ENCODE measurements at regions not wholly inside any gene's neighbourhood (a gene's known extent, or its start where the extent isn't known, plus 50 kb on each side); places are given as distances from the start of the nearest gene placed in this dataset.

DNA sequence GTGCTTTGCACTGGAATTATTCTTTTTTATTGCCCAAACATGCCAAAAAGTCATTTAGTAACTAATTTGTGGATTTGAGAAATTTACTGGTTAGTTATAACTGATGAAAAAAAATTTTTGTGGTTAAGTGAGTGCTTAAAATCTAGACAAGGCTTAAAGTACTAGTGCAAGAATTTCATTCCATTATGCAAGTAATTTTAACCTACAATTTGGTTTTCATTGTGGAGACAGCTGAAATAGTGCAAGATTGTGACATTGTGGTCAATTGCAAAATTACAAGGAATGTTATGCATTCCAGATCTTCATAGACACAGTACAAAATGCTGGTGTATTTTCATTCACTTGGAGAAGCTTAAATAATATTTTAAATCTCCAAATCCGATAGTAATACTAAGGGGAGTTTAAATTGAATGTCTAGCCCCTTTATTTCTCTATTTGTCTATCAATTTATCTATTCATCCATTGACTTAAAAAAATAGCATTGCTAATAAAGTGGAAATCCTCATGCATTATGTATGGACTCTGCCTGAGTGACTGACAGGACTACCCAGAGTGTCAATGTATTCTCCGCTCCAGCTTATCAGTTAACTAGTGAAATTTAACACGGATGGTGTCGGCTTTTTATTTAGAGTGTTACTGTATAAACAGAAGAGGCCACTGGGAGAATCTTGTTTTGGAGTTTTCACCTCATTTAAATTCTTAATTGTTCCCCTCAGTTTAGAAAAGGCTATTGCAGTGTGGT is 125.9 kb downstream of the ALX1 start:
- FAIRE-seq, result no peak
- in situ Hi-C loops (cut with MboI) (no loop called here), intact Hi-C loops (cut with micrococcal nuclease) (no loop called here)
- Histone ChIP-seq H2AFZ (ENCODE audit: low read depth, low read length) (no peak overlapping the region), H3K36me3 (ENCODE audit: control insufficient read depth, insufficient read depth, low read length) (no peaks in the 10 kb centered on the region), H3K79me2 (ENCODE audit: control insufficient read depth, insufficient read depth, low read length) (no peaks in the 10 kb centered on the region), H3K4me1 (replicated peaks in 1 of 2; ENCODE audit: control insufficient read depth in 2 of 2, insufficient read depth in 2 of 2, low read length in 2 of 2) (no peaks in the 10 kb centered on the region), H3K4me2 (ENCODE audit: insufficient read depth, low read length) (no peak overlapping the region), H3K9ac (ENCODE audit: insufficient read depth in 1 of 2, low read depth in 2 of 2, low read length in 2 of 2) (no peak overlapping the region), H3K27me3 (ENCODE audit: control insufficient read depth in 2 of 2, insufficient read depth in 2 of 2, low read length in 2 of 2) (no peaks in the 10 kb centered on the region), H3K9me1 (ENCODE audit: control insufficient read depth, insufficient read depth, low read length) (no peaks in the 10 kb centered on the region), H4K20me1 (replicated peaks; ENCODE audit: control insufficient read depth, insufficient read depth, low read length) (no peaks in the 10 kb centered on the region), H3K27ac (ENCODE audit: extremely low read depth, low read depth, low read length) (no peak overlapping the region), H3K9me3 (replicated peaks; ENCODE audit: control insufficient read depth, insufficient read depth, low read depth, low read length) (no peaks in the 10 kb centered on the region; the same call in 1 of the 2 replicates), H3K4me3 (no peak overlapping the region)
- 0% methylated on average over 4 of the region's 4 CpGs for WGBS (ENCODE audit: insufficient coverage, low coverage, missing lambda C conversion rate)
- ChIA-PET POLR2A (no interaction called here), CTCF (ENCODE audit: low intra/inter-chr PET ratio) (no interaction called here)
- no peak for DNase-seq (ENCODE audit: extremely low read depth in 1 of 4, low spot score in 3 of 4)
- BruUV-seq (replicated peaks), result no TSS peak
- ATAC-seq, result no peak
- no peak for TF ChIP-seq PTTG1 (tag; IDR thresholded peaks at IDR 0.05; ENCODE audit: low read depth)
- no peak for TF ChIP-seq ZNF354B (CRISPR knock-in tag; IDR thresholded peaks at IDR 0.05)
- TF ChIP-seq IRF2 (CRISPR knock-in tag; IDR thresholded peaks at IDR 0.05), result no peak
- no peak for TF ChIP-seq RBM15 (IDR thresholded peaks at IDR 0.05; ENCODE audit: insufficient read depth, low read length)
- TF ChIP-seq FOS (IDR thresholded peaks at IDR 0.05; ENCODE audit: extremely low read depth, insufficient read length), result no peak
- no peak for TF ChIP-seq HEY1 (CRISPR knock-in tag; IDR thresholded peaks at IDR 0.05; ENCODE audit: borderline replicate concordance)
- TF ChIP-seq ILK (tag; IDR thresholded peaks at IDR 0.05; ENCODE audit: borderline replicate concordance, low read depth), result no peak
- TF ChIP-seq ZNF311 (CRISPR knock-in tag; IDR thresholded peaks at IDR 0.05), result no peak
- no peak for TF ChIP-seq ZNF140 (CRISPR knock-in tag; IDR thresholded peaks at IDR 0.05)
- no peak for TF ChIP-seq ARID1B (IDR thresholded peaks at IDR 0.05)
- TF ChIP-seq, protein P1, sequence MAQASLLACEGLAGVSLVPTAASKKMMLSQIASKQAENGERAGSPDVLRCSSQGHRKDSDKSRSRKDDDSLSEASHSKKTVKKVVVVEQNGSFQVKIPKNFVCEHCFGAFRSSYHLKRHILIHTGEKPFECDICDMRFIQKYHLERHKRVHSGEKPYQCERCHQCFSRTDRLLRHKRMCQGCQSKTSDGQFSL (CRISPR knock-in tag; IDR thresholded peaks at IDR 0.05), result no peak
- TF ChIP-seq, protein P1 (tag; IDR thresholded peaks at IDR 0.05), result no peak
- TF ChIP-seq, protein P2, sequence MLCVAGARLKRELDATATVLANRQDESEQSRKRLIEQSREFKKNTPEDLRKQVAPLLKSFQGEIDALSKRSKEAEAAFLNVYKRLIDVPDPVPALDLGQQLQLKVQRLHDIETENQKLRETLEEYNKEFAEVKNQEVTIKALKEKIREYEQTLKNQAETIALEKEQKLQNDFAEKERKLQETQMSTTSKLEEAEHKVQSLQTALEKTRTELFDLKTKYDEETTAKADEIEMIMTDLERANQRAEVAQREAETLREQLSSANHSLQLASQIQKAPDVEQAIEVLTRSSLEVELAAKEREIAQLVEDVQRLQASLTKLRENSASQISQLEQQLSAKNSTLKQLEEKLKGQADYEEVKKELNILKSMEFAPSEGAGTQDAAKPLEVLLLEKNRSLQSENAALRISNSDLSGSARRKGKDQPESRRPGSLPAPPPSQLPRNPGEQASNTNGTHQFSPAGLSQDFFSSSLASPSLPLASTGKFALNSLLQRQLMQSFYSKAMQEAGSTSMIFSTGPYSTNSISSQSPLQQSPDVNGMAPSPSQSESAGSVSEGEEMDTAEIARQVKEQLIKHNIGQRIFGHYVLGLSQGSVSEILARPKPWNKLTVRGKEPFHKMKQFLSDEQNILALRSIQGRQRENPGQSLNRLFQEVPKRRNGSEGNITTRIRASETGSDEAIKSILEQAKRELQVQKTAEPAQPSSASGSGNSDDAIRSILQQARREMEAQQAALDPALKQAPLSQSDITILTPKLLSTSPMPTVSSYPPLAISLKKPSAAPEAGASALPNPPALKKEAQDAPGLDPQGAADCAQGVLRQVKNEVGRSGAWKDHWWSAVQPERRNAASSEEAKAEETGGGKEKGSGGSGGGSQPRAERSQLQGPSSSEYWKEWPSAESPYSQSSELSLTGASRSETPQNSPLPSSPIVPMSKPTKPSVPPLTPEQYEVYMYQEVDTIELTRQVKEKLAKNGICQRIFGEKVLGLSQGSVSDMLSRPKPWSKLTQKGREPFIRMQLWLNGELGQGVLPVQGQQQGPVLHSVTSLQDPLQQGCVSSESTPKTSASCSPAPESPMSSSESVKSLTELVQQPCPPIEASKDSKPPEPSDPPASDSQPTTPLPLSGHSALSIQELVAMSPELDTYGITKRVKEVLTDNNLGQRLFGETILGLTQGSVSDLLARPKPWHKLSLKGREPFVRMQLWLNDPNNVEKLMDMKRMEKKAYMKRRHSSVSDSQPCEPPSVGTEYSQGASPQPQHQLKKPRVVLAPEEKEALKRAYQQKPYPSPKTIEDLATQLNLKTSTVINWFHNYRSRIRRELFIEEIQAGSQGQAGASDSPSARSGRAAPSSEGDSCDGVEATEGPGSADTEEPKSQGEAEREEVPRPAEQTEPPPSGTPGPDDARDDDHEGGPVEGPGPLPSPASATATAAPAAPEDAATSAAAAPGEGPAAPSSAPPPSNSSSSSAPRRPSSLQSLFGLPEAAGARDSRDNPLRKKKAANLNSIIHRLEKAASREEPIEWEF (CRISPR knock-in tag; IDR thresholded peaks at IDR 0.05), result no peak
- no peak for TF ChIP-seq MXI1 (IDR thresholded peaks at IDR 0.05; ENCODE audit: low read depth, low read length)
- no peak for TF ChIP-seq ZNF668 (CRISPR knock-in tag; IDR thresholded peaks at IDR 0.05)
- TF ChIP-seq HMGN3 (IDR thresholded peaks at IDR 0.05; ENCODE audit: borderline replicate concordance, extremely low read depth, insufficient read length, low read depth, low read length), result no peak
- TF ChIP-seq, protein P3, sequence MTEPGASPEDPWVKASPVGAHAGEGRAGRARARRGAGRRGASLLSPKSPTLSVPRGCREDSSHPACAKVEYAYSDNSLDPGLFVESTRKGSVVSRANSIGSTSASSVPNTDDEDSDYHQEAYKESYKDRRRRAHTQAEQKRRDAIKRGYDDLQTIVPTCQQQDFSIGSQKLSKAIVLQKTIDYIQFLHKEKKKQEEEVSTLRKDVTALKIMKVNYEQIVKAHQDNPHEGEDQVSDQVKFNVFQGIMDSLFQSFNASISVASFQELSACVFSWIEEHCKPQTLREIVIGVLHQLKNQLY (CRISPR knock-in tag; conservative IDR thresholded peaks at IDR 0.05), result no peak

Data from K562 (cell line).